Stimulated activated CD4-positive, alpha-beta T cell treated with anti-CD3 and anti-CD28 coated beads, TNF-alpha, amount 100 ng/mL, for 1 hour (primary cell): ENCODE measurements at regions not wholly inside any gene's neighbourhood (a gene's known extent, or its start where the extent isn't known, plus 50 kb on each side); places are given as distances from the start of the nearest gene placed in this dataset.

Source experiments
- DNase-seq, 3 donors: peaks; one replicate each; pipeline ENCODE4 v3.0.0-alpha.2; 2020; ENCODE audit warnings: low read depth in 3 of 3, low spot score in 1 of 3

- no peak for DNase-seq
Observed at GRCh38 chr2:194232600-194232999, 1424.4 kb upstream of the SLC39A10 start.

- no peak for DNase-seq
Observed at GRCh38 chr2:194223218-194223617, 1433.8 kb upstream of the SLC39A10 start.

- no peak for DNase-seq
Observed at GRCh38 chr2:194214192-194214591, 1442.8 kb upstream of the SLC39A10 start.

GRCh38 chr2:194205568-194206227, 1451.3 kb upstream of the SLC39A10 start:
- no peak for DNase-seq

- DNase-seq, result no peak
Observed at GRCh38 chr2:194203898-194204297, 1453.1 kb upstream of the SLC39A10 start.

GRCh38 chr2:194182888-194183287, 1474.1 kb upstream of the SLC39A10 start:
- no peak for DNase-seq

- no peak for DNase-seq
Observed at GRCh38 chr2:194176134-194176533, 1480.9 kb upstream of the SLC39A10 start.

GRCh38 chr2:194166818-194167217, 1490.2 kb upstream of the SLC39A10 start:
- no peak for DNase-seq

- DNase-seq, result no peak
Observed at GRCh38 chr2:194155431-194155830, 1501.6 kb upstream of the SLC39A10 start.

- no peak for DNase-seq
Observed at GRCh38 chr2:194151231-194151630, 1505.8 kb upstream of the SLC39A10 start.

- DNase-seq, result no peak
Observed at GRCh38 chr2:194135463-194135862, 1521.6 kb upstream of the SLC39A10 start.

GRCh38 chr2:194128810-194129209, 1528.2 kb upstream of the SLC39A10 start:
- DNase-seq, result no peak

GRCh38 chr2:194126418-194126817, 1530.6 kb upstream of the SLC39A10 start:
- DNase-seq, result no peak

GRCh38 chr2:194116861-194117260, 1540.2 kb upstream of the SLC39A10 start:
- no peak for DNase-seq

- no peak for DNase-seq
Observed at GRCh38 chr2:194105358-194105757, 1551.7 kb upstream of the SLC39A10 start.

GRCh38 chr2:194104687-194105086, 1552.3 kb upstream of the SLC39A10 start:
- no peak for DNase-seq

- DNase-seq, result no peak
Observed at GRCh38 chr2:194103941-194104659, 1552.9 kb upstream of the SLC39A10 start.

GRCh38 chr2:194102546-194102945, 1554.5 kb upstream of the SLC39A10 start:
- DNase-seq, result no peak

GRCh38 chr2:194100201-194100600, 1556.8 kb upstream of the SLC39A10 start:
- no peak for DNase-seq

GRCh38 chr2:194096402-194096801, 1560.6 kb upstream of the SLC39A10 start:
- no peak for DNase-seq

GRCh38 chr2:194095359-194095758, 1561.7 kb upstream of the SLC39A10 start:
- no peak for DNase-seq

GRCh38 chr2:194090251-194090905, 1566.6 kb upstream of the SLC39A10 start:
- DNase-seq, result no peak
